ENCODE measurements at regions not wholly inside any gene's neighbourhood (a gene's known extent, or its start where the extent isn't known, plus 50 kb on each side); places are given as distances from the start of the nearest gene placed in this dataset.

DNA sequence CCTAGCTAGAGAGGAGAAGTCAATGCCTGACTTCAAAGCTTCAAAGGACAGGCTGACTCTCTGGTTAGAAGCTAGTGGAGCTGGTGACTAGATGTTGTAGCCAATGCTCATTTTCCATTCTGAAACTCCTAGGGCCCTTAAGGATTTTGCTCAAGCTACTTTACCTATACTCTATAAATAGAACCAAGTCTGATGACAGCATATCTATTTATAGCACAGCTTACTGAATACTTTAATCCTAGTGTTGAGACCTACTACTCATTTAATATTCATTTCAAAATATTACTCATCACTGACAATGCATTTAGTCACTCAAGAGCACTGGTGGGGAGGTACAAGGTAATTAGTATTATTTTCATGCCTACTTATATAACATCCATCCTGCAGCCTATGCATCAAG lies 137.2 kb upstream of the PELI2 start:
- TF ChIP-seq ZNF274 (IDR thresholded peaks at IDR 0.05; ENCODE audit: low read depth, low read length), result no peak
- TF ChIP-seq YY1 (IDR thresholded peaks at IDR 0.05; ENCODE audit: insufficient read depth, insufficient read length), result no peak
- TF ChIP-seq SUZ12 (IDR thresholded peaks at IDR 0.05; ENCODE audit: extremely low read depth, insufficient read depth, insufficient read length), result no peak
